GM19372 (cell line): ENCODE measurements at regions not wholly inside any gene's neighbourhood (a gene's known extent, or its start where the extent isn't known, plus 50 kb on each side); places are given as distances from the start of the nearest gene placed in this dataset.
"Not testable (repeated sequence)": the region's sequence is repeated elsewhere in the genome, so short reads cannot be mapped to it uniquely, and the experiment has no call there.

Source experiments
- ATAC-seq: cut with Tn5 transposase; IDR thresholded peaks from one replicate; pipeline ENCODE4 v1.9.1; 2021; ENCODE audit warnings: mild to moderate bottlenecking, low read depth, moderate library complexity; ENCODE audit not compliant: unreplicated experiment

DNA sequence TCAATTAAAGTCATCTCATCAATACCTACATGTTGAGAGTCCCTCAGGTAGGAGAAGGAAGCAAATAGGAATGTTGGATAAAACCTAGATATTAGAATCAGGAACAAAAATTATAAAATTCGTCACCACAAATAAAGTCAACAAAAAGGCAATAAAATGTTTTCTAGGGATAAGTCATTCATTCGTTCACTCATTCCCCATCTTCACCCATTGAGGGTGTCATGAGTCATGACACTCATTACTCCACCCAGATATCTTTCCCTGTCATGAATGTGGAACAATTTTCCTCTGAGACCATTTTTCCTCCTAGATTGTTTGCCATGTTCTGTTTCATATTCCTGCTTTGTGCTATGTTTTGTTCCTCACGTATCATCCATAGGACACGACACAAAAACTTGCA is 50.9 kb upstream of the OLIG3 start:
- no peak for ATAC-seq

- no peak for ATAC-seq
Measured at GRCh38 chr6:137547186-137547585, 53.0 kb upstream of the OLIG3 start.

DNA sequence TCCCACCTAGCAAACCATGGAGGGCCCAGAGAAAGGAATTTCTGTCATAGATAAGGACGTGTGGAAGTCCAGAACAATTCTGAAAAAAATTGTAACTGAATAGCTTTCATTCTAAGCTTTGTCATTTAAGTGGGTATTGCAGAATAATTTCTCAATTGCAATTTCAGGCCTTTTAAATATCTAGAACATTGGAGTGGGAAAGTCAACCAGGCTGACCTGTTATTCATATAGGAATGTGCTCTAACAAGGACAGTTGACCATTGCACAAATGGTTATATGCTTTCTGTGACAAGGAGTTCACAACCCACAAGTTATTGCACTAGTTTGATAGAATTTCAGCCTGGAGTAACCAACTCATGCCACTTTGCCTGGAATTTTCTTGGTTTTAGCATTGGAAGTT is 53.4 kb upstream of the OLIG3 start:
- no peak for ATAC-seq

DNA sequence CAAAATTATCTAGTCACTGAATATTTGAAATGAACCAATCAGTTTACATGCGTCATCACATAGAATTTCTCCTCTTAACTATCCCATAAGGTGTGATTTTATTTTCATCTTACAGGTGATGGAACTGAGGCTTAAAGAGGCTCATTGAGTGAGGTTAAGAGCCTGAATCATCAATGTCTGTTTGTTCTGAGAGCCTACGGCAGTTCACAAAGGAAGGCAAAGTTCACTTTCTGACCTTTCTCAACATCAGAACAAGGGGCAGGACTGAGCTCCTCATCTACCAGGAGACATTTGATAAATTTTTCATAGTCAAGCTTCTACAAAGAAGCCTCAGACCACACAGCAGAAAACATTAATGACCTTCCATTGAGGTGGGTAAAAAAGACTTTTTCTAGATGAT is 54.9 kb upstream of the OLIG3 start:
- no peak for ATAC-seq

- ATAC-seq = no peak
Measured at GRCh38 chr6:137550535-137550934, 56.3 kb upstream of the OLIG3 start.

DNA sequence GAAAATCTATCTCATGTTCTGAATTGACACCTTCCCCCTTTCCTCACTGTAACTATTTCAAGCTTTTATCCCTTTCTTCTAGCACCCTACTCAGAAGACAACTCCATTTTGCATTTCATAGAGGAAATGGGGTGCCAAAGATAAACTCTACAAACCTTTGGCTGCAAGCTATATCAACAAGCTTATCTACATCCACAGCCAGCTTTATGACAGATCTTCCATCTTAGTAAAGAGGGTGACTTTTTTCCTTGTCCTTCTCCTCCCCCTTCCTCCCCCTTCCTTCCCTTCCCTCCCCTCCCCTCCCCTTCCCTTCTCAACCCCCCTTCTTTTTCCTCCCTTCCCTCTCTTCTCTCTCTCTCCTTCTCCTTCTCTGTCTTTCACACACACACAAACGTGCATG is 58.0 kb upstream of the OLIG3 start:
- no peak for ATAC-seq

DNA sequence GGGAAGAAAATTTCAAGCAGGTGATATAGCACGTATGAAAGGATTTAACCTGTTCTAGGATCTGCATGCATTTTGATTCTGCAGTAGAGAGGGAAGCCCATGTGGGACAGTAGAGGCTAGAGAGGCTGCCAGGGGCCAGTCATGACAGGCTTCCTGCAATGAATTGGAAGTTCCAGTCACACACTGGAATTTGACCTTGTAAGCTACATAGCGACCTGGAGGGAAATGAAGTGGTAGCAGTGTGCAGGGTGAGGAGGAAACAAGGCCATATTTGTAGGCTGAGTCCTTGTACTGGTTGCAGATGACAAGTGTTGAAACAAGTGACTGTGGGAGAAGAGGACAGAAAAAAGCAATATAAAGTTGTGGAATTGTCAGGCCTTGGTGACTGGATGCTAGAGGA is 58.6 kb upstream of the OLIG3 start:
- no peak for ATAC-seq

- ATAC-seq = not testable (repeated sequence)
Measured at GRCh38 chr6:137559521-137560183, 65.5 kb upstream of the OLIG3 start.

DNA sequence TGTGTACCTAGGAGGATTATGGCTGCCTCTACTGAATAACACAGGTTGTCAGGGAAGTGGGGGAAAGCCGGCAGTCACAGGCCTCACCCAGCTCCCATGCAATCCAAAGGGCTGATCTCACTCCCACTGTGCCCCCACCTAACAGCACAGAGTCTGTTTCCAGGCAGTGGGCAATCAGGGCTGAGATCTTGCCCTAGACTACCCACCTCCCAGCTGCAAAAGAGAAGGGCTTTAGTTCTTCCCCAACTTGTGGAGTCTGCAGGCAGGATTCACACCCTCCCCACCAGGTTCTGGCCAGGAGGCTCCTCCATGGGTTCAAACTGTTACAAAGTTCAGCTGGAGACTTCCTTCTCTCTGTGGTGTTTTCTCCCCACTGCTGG is 66.0 kb upstream of the OLIG3 start:
- ATAC-seq = no peak

- no peak for ATAC-seq
Measured at GRCh38 chr6:137568067-137568466, 73.9 kb upstream of the OLIG3 start.

DNA sequence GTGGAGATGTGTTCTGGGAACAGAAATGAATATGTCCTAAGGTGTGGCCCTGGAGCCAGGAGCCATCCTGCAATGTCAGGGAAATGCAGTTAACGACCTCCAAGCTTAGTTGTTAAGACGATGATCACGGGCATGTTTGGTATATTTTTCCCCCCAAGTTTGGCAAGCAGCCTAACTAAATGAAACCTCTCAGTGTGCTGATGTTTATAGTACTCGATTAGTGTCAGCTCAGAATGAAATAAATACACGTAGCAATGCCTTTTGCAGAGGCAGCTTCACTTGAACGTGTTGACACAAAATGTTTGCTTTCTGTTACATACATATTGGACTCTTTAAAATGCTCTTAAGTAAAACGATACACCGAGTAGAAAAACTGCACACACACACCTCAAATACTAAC is 76.2 kb upstream of the OLIG3 start:
- no peak for ATAC-seq

DNA sequence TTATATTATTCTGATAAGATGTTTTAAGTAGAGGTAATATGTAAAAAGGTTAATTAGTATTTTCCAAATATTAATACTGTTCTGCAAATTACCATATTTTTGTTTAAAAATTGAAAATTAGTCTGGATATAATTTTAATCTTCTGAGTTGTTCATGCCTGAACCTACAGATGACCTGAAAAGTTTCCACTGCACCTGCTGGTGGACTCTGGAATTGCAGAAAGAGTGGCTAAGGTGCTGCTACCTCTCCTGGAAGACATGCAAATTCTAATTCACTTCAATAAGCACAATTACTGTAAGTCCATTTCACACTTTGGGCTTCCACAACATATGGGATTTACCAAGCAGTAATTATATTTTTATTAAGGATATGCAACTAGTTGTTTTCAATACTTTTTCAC is 77.7 kb upstream of the OLIG3 start:
- no peak for ATAC-seq

- ATAC-seq = no peak
Measured at GRCh38 chr6:137573739-137574138, 79.5 kb upstream of the OLIG3 start.

DNA sequence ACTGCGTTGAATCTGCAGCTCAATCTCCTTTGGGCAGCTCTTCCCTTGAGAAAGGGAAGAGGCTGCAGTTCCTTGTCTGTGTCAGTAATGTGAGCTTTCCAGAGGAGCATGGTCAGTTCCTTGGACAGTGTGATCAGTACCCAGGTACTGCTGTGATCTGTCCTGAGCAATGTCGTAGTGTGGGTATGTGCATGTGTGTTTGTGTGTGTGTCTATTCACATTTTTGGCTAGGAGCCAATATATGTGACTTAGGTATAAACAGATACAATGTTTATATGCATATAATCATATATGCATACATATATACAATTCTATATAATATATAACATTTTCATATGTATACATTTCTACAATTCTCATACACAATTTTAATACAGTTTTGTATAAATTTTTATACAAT is 85.4 kb upstream of the OLIG3 start:
- no peak for ATAC-seq

DNA sequence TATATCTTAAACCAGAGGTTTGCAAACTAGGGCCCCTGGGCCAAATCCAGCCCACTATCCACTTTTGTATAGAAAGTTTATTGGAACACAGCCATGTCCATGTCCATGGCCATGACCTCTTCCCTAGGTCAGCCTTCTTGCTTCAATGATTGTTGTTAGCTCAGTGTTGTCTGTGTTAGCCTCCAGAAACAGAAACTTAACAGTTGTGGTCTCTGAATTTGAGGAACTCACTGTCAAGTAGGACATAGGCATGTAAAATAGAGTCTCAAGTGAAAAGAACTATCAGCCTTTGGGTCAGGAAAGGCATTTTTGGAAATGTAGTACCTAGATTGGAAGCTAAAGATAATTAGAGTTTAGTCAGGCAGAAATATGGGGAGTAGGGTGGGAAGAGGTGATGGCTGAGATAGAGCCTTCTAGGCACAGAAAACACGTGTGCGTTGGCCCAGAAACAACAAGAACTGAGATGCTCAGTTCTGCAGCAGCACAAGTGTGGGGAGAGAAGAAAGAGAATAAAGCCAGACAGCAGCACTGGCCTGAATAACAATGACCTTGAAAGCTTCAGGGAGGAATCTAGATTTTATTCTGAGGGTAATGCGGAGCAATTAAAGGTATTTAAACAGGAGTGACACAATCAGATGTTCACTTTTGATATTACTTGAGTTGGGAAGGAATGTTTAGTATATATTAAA is 87.0 kb upstream of the OLIG3 start:
- ATAC-seq = no peak

GRCh38 chr6:137583519-137583918 is 89.3 kb upstream of the OLIG3 start:
- ATAC-seq = not testable (repeated sequence)

- no peak for ATAC-seq
Measured at GRCh38 chr6:137588472-137588871, 94.3 kb upstream of the OLIG3 start.

GRCh38 chr6:137589067-137589848 is 95.1 kb upstream of the OLIG3 start:
- ATAC-seq = peak; percentile 99

DNA sequence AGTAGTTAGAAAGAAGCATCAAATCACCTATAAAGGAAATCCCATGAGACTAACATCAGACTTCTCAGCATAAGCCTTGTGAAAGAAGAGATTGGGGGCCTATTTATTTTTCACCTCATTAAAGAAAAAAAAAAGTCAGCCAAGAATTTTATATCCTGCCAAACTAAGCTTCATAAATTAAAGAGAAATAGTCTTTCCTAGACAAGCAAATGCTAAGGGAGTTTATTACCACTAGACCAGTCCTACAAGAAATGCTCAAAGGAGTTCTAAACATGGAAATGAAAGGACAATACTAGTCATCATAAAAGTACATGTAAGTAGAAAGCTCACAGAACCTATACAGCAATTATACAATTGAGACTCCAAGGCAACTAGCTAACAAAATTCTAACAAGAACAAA is 96.5 kb upstream of the OLIG3 start:
- ATAC-seq = no peak

- ATAC-seq = no peak
Measured at GRCh38 chr6:137601471-137601870, 107.3 kb upstream of the OLIG3 start.

- ATAC-seq = no peak
Measured at GRCh38 chr6:137602313-137603197, 108.4 kb upstream of the OLIG3 start.
